Activated CD8-positive, alpha-beta T cell treated with anti-CD3 and anti-CD28 coated beads for 36 hours (primary cell): ENCODE measurements at regions not wholly inside any gene's neighbourhood (a gene's known extent, or its start where the extent isn't known, plus 50 kb on each side); places are given as distances from the start of the nearest gene placed in this dataset.

Source experiments
- ATAC-seq: fragments of 200-7000 bp; cut with Tn5 transposase; one replicate; pipeline ENCODE4 v1.10.0; 2021; ENCODE audit warnings: mild to moderate bottlenecking, moderate library complexity
- CTCF ChIA-PET: fragments of 350-600 bp; sonication (Branson Sonifier 250); formaldehyde crosslinking; loops from one replicate; lab custom pipeline; 2021; ENCODE audit warnings: antibody characterized with exemption; lab: Charles Lee
- POLR2A ChIA-PET: fragments of 350-600 bp; sonication (Branson Sonifier 250); formaldehyde crosslinking; loops from one replicate; lab custom pipeline; 2021; ENCODE audit warnings: antibody characterized with exemption; lab: Charles Lee
- DNase-seq: peaks from one replicate; pipeline ENCODE4 v3.0.0-alpha.2; 2020
- H3K27ac Mint-ChIP-seq: one replicate; pipeline ENCODE4 v1.8.0; 2021; ENCODE audit warnings: mild to moderate bottlenecking, mixed read lengths
- H3K27me3 Mint-ChIP-seq: one replicate; pipeline ENCODE4 v1.8.0; 2021; ENCODE audit warnings: mixed read lengths
- H3K36me3 Mint-ChIP-seq: one replicate; pipeline ENCODE4 v1.8.0; 2021; ENCODE audit warnings: low read depth, mixed read lengths
- H3K4me1 Mint-ChIP-seq: one replicate; pipeline ENCODE4 v1.8.0; 2021; ENCODE audit warnings: low read depth, mixed read lengths
- H3K4me3 Mint-ChIP-seq: one replicate; pipeline ENCODE4 v1.8.0; 2021; ENCODE audit warnings: mild to moderate bottlenecking, moderate library complexity, mixed read lengths
- H3K9me3 Mint-ChIP-seq: one replicate; pipeline ENCODE4 v1.8.0; 2021; ENCODE audit warnings: mixed read lengths
- intact Hi-C: fragments of 100-400 bp; cut with micrococcal nuclease; formaldehyde crosslinking; loops from one replicate; pipeline ENCODE4 v1.10.0; 2022
- TF ChIP-seq, protein P1 (sequence below): fragments of 200-600 bp; IDR thresholded peaks from one replicate; pipeline ENCODE4 v1.8.0; 2022; ENCODE audit warnings: antibody characterized with exemption, mild to moderate bottlenecking

DNA sequence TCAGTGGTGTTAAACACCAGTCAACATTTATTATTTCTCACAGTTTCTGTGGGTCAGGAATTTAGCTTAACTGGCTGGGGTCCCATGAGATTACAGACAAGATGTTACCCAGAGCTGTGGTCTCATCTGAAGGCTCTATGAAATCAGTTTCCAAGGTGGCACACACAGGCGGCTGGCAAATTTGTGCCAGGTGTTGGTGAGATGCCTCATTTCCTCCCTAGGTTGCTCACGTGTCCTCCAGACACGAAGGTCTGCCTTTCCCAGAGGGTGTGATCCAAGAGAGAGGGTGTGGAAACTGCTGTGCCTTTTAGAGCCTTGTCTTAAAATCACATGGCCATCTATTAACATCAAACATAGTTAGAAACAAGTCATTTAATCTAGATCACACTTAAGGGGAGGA, 209.0 kb downstream of the JCAD start:
- CTCF ChIA-PET, result no interaction called here
- POLR2A ChIA-PET, result no interaction called here
- H3K4me3 Mint-ChIP-seq, result no peak overlapping the region
- H3K27ac Mint-ChIP-seq, result no peak overlapping the region
- ATAC-seq (no peak), DNase-seq (no peak)
- H3K27me3 Mint-ChIP-seq, result peaks cover 3% of the 10 kb centered on the region
- no peaks in the 10 kb centered on the region for H3K9me3 Mint-ChIP-seq
- H3K36me3 Mint-ChIP-seq, result no peaks in the 10 kb centered on the region
- intact Hi-C loops, result no loop called here
- TF ChIP-seq, protein P1, sequence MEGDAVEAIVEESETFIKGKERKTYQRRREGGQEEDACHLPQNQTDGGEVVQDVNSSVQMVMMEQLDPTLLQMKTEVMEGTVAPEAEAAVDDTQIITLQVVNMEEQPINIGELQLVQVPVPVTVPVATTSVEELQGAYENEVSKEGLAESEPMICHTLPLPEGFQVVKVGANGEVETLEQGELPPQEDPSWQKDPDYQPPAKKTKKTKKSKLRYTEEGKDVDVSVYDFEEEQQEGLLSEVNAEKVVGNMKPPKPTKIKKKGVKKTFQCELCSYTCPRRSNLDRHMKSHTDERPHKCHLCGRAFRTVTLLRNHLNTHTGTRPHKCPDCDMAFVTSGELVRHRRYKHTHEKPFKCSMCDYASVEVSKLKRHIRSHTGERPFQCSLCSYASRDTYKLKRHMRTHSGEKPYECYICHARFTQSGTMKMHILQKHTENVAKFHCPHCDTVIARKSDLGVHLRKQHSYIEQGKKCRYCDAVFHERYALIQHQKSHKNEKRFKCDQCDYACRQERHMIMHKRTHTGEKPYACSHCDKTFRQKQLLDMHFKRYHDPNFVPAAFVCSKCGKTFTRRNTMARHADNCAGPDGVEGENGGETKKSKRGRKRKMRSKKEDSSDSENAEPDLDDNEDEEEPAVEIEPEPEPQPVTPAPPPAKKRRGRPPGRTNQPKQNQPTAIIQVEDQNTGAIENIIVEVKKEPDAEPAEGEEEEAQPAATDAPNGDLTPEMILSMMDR, result no peak
- H3K4me1 Mint-ChIP-seq, result peaks cover 3% of the 10 kb centered on the region

DNA sequence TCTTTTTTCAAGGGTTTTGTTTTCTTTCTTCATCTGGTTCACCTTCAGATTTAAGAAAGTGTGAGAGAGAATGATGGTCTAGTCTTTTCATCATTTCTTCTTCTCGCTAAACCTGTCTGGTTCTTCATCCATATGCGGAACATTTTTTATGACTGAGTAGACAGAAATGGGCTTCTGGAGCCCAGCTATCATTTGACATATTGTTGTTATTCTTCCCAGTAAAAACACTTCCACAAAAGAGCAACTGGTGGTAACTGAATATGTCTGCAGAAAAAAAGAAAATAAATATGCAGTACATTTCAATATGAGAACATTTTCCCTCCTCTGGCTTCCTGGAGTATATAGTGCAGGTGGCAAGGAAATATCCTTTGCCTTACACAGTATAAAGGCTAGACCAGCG, 209.5 kb downstream of the JCAD start:
- Mint-ChIP-seq H3K4me3 (no peak overlapping the region), H3K36me3 (no peaks in the 10 kb centered on the region), H3K4me1 (peaks cover 3% of the 10 kb centered on the region), H3K27me3 (peaks cover 4% of the 10 kb centered on the region), H3K9me3 (no peaks in the 10 kb centered on the region), H3K27ac (no peak overlapping the region)
- ATAC-seq (no peak), DNase-seq (no peak)
- TF ChIP-seq, protein P1, result no peak
- intact Hi-C loops, result no loop called here
- CTCF ChIA-PET, result no interaction called here
- POLR2A ChIA-PET, result no interaction called here

DNA sequence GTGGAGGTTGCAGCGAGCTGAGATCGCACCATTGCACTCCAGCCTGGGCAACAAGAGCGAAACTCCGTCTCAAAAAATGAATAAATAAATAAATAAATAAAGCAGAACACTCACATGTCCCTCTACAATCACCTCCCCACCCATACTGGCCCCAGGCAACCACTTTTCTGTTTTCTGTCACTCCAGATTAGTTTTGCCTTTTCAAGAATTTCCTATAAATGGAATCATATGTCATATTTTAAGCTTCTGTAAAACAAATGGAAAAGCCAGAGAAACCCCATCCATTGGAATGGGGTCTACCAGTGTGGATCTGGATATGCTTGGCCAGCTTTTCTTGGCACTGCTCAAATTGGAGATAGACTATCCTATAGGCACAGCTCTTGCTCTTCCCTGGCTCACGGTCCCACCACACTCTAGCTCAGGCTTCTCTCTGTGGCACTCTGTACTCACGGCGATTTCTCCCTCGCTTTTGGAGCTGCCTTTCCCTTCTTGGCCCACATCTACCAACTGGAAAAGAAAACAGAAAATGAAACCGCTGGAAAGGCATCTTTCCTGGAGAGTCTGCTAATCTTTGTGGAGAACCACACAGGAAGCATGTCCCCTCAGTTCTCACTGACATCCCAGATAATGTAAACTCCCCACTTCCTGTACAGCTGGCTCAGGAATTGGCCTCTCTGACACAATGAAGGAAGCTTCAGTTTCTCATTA, 210.1 kb downstream of the JCAD start:
- POLR2A ChIA-PET, result no interaction called here
- Mint-ChIP-seq H3K27ac (no peak overlapping the region), H3K4me3 (no peak overlapping the region), H3K27me3 (peaks cover 4% of the 10 kb centered on the region), H3K9me3 (peaks cover 2% of the 10 kb centered on the region), H3K36me3 (no peaks in the 10 kb centered on the region), H3K4me1 (peaks cover 3% of the 10 kb centered on the region)
- ATAC-seq (no peak), DNase-seq (no peak)
- intact Hi-C loops, result no loop called here
- CTCF ChIA-PET, result interaction anchor here (0.8 kb wide), 1 partner anchor 12 kb away, joined by 3 read pairs; no protein-coding TSS in a partner anchor
- TF ChIP-seq, protein P1, result no peak

DNA sequence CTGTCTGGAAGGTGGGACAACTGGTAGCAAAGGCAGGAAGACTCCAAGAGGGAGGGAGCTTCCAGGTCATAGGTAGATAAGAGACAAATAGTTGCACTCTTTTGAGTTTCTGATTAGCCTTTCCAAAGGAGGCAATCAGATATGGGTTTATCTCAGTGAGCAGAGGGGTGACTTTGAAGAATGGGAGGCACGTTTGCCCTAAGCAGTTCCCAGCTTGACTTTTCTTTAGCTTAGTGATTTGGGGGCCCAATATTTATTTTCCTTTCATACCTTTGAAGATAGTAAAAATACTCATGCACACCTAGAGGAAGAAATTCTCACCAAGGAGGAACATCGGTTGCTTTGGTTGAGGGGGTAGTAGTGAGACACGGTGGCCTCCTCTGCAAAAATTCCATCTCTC, 212.1 kb upstream of the SVIL start:
- no peak overlapping the region for H3K4me3 Mint-ChIP-seq
- H3K27me3 Mint-ChIP-seq, result peaks cover 4% of the 10 kb centered on the region
- intact Hi-C loops, result no loop called here
- ATAC-seq (no peak), DNase-seq (no peak)
- ChIA-PET POLR2A (no interaction called here), CTCF (no interaction called here)
- peaks cover 2% of the 10 kb centered on the region for H3K9me3 Mint-ChIP-seq
- no peak overlapping the region for H3K27ac Mint-ChIP-seq
- H3K36me3 Mint-ChIP-seq, result no peaks in the 10 kb centered on the region
- peaks cover 3% of the 10 kb centered on the region for H3K4me1 Mint-ChIP-seq
- TF ChIP-seq, protein P1, result no peak

DNA sequence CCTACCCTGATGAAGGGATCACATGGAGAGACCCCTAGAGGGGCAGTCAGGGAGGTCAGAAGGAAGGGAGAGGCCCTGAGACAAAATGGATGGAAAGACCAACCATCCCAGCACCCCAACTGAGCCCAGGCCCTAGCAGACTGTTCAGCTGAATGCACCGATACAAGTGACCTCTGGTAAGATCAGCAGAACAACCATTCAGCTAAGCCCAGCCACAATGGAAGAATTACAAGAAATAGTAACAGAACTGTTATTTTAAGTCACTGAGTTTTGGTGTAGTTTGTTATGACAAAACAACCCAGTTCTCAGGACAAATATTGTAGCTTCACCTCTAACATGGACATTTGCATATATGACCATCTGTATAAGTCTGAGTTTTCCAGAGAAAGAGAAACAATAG, 210.4 kb upstream of the SVIL start:
- peaks cover 3% of the 10 kb centered on the region for H3K4me1 Mint-ChIP-seq
- no peaks in the 10 kb centered on the region for H3K36me3 Mint-ChIP-seq
- CTCF ChIA-PET, result no interaction called here
- TF ChIP-seq, protein P1, result no peak
- ATAC-seq, result no peak
- H3K27ac Mint-ChIP-seq, result no peak overlapping the region
- POLR2A ChIA-PET, result no interaction called here
- no peak for DNase-seq
- H3K27me3 Mint-ChIP-seq, result peaks cover 4% of the 10 kb centered on the region
- peaks cover 2% of the 10 kb centered on the region for H3K9me3 Mint-ChIP-seq
- intact Hi-C loops, result no loop called here
- H3K4me3 Mint-ChIP-seq, result no peak overlapping the region
